GM18873 (cell line): ENCODE measurements at regions not wholly inside any gene's neighbourhood (a gene's known extent, or its start where the extent isn't known, plus 50 kb on each side); places are given as distances from the start of the nearest gene placed in this dataset.

ENCODE experiments used
- ATAC-seq: cut with Tn5 transposase; IDR thresholded peaks from one replicate; pipeline ENCODE4 v1.9.1; 2021; ENCODE audit warnings: mild to moderate bottlenecking, moderate library complexity, moderate number of reproducible peaks; ENCODE audit not compliant: unreplicated experiment, low FRiP score

DNA sequence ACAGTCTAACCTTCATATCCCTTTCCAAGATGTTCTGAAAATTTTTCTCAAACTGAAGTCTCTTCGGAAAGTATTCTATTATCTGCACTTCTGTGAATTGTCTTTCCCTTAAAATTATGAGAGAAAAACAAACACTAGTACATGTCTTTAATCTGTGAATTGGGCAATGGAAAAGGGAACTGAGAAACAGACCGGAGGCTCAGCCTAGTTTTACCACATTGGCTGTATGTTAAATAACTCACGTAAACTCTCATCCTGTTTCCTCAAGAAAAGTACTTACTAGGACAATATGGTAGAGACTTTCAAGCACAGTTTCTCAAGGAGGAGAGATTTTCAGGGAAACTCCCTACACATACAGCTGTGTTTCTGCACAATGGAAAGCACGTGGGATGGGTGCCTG, 982.2 kb upstream of the SEMA6D start:
- ATAC-seq = no peak

- ATAC-seq = no peak
Measured at GRCh38 chr15:46751303-46751702, 966.0 kb upstream of the SEMA6D start.

DNA sequence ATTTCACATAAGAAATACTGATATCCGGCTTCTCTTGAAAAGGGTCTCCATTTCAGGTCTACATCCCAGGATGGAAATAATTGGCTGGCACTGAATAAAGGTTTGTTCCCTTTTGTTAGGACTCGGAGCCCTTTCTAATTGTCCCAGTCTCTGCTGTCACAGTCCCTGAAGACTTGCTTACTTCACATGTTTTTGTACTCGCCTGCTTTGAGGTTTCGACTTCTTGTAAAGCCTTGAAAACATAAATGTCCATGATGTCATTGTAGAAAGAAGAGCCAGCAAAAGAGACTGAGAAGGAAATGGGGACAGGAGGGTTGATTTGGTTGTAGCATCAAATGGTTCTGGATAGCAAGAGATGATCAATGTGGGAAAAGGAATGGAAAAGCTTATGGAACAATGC, 963.4 kb upstream of the SEMA6D start:
- no peak for ATAC-seq

GRCh38 chr15:46763091-46763490, 954.2 kb upstream of the SEMA6D start:
- ATAC-seq = no peak

GRCh38 chr15:46764851-46765250, 952.5 kb upstream of the SEMA6D start:
- no peak for ATAC-seq

- no peak for ATAC-seq
Measured at GRCh38 chr15:46766021-46766420, 951.3 kb upstream of the SEMA6D start.

- no peak for ATAC-seq
Measured at GRCh38 chr15:46768287-46768686, 949.0 kb upstream of the SEMA6D start.

DNA sequence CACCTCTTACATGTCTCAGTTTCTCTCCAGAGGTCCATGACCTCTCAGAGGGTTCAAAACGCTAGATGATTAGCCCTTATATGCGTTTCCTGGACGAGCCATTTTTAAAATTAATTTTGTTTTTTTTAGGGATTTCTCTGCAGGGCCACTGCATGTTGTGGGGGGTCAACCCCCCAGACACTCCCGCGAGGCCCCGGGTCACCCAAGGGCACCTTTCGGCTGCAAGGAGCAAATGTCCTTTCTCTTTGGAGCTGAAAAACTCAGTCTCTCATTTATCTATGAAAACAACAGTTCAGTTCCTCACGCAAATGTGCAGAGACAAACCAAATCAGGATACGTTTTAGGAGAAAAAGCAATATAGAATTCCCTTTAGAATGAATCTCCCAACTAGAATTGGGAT, 944.3 kb upstream of the SEMA6D start:
- no peak for ATAC-seq

- no peak for ATAC-seq
Measured at GRCh38 chr15:46778876-46779275, 938.4 kb upstream of the SEMA6D start.

GRCh38 chr15:46786590-46787285, 930.6 kb upstream of the SEMA6D start:
- no peak for ATAC-seq

DNA sequence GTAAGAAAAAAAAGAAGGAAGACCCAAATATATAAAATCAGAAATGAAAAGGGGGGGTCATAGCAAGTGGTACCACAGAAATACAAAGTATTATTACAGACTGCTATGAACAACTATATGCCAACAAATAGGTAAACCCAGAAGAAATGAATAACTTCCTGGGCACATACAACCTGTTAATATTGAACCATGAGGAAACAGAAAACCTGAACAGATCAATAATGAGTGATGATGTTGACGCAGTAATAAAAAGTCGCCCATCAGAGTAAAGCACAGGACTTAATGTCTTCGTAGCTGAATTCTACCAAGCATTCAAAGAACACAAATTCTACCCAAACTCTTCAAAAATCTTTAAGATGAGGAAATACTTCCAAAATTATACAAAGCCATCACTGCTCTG, 921.6 kb upstream of the SEMA6D start:
- no peak for ATAC-seq

DNA sequence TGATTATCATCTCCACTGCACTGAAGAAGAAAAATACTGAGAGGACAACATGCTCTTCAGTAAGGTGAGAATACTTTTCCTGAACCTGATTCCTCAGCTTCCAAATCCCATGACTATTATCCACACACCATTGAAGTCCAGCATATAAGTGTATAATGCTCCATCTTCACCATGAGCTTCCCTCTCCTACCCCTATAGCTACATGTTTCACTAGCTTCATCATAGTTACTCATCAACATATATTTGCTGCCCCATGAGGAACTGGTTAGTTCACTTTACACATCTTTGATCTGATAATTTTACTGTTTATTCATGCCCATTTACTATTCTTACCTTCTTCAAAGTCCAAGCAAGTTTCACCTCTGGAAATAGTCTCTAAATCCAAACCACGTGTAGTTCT, 908.5 kb upstream of the SEMA6D start:
- ATAC-seq = no peak

GRCh38 chr15:46815240-46815639, 902.1 kb upstream of the SEMA6D start:
- ATAC-seq = no peak

DNA sequence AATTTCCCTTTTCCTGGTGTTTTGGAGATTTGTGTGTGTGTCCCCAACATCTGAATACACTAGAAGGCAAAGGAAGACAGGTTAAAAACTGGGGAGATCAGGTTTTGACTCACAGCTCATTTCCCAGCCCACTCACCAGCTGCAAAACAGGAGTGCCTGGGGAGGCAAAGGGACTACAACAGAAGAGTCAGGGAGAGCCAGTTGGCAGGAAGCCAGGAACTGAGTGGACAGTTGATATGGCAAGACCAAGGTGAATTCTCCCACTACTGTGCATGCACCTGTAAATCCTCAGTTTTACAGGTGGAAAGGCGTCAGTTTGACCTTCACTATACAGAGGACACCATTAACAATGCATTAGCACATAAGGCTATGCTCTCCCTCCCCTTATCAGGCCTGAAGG, 901.5 kb upstream of the SEMA6D start:
- ATAC-seq = no peak

DNA sequence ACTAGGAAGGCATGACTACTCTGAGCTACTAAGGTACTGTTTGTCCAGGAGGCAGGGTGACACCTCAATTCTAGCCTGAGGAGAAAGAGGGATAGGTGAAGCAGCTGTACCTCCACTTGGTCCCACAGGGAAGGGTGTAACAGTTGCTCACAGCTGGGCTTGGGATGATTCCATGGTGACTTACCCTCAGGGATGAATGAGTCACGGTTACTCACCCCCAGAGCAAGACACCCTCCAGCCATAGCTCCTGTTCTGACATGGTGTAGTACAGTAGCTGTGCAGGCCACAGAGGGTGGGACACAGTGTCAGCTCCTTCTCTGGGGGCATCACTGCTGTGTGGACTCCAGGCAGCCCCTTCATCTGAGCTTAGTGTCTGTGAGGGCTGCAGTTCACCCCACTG, 868.6 kb upstream of the SEMA6D start:
- ATAC-seq = no peak

DNA sequence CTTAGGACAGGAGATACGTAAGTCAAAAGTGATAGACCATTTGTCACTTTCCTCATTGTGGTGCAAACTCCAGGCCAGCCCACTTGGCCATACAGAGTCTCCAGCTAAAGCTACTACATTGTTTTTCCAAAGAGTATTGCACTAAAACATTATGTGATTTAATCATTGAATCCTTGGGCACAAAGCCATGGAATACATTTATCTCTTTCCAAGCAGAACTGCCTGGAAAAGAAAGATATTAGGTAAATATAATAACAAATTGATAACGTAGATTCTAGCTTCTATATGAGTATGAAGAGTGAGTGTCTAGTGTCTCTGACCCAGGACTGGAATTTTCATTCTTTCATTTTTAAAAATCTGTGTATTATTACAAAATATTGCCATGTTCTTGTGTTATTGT, 863.7 kb upstream of the SEMA6D start:
- ATAC-seq = no peak

- ATAC-seq = no peak
Measured at GRCh38 chr15:46854564-46854963, 862.7 kb upstream of the SEMA6D start.

DNA sequence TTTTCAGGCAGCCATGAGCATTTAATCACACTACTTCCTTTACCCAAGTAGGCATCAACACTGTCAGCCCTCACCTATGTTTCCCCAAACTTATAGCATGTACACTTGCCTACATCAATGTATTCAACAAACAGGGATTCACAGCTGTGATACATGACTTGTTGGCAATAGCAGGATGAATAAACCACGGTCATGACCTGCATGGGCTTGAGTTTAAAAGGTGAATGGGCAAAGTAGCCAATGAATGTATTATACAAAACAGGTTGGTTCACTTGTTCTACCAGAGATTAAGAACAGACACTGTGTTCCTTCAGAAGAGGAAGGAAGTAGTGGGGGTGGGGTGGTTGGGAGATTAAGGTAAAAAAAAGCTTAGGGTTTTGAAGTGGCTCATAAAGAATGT, 861.9 kb upstream of the SEMA6D start:
- no peak for ATAC-seq

GRCh38 chr15:46856839-46857502, 860.3 kb upstream of the SEMA6D start:
- no peak for ATAC-seq

DNA sequence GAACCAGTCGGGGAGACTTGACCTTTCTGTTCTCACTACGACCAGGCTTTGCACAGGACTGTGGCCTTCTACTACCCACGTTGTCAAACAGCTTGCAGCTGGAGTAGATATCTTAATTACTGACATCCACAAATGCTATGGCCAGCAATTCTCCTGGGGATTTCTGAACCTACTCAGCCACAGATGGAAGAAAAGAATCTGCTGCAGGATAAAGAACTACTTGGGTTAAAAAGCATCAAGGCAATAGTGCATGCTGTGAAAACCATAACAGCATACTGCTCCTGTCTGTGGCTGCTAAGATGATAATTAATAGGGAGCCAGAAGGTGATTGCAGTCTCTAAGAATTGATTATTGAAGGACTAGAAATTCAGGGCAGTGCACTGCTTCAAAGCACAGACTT, 859.2 kb upstream of the SEMA6D start:
- ATAC-seq = no peak

DNA sequence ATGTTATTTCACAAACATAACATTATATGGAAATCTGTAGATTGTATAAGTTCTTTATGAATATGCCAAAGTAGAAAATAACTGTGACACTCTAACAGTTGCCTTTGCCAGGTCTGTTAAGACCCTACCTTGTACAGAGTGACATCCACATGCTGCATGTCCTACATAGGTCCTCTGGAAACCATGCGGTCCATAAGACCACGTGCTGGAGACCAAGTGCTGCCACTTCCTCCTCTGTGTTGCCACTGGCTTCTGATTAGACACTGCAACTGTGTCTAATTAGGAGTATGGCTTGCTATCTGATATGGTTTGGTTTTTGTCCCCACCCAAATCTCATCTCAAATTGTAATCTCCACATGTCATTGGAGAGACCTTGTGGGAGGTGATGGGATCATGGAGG, 855.5 kb upstream of the SEMA6D start:
- no peak for ATAC-seq

- ATAC-seq = no peak
Measured at GRCh38 chr15:46865155-46865554, 852.1 kb upstream of the SEMA6D start.
